Progenitor cell of endocrine pancreas (in vitro differentiated cells): ENCODE measurements at regions not wholly inside any gene's neighbourhood (a gene's known extent, or its start where the extent isn't known, plus 50 kb on each side); places are given as distances from the start of the nearest gene placed in this dataset.
"Not testable (repeated sequence)": the region's sequence is repeated elsewhere in the genome, so short reads cannot be mapped to it uniquely, and the experiment has no call there.

ENCODE experiments used
- DNase-seq: peaks from one replicate; pipeline ENCODE4 v3.0.0; 2021; ENCODE audit warnings: low spot score; ENCODE audit not compliant: unreplicated experiment
- H3K27ac Mint-ChIP-seq: 2 replicates; pipeline ENCODE4 v1.8.0; 2021; ENCODE audit warnings: mild to moderate bottlenecking, moderate library complexity, mixed read lengths
- H3K27me3 Mint-ChIP-seq: 2 replicates; pipeline ENCODE4 v1.8.0; 2021; ENCODE audit warnings: mixed read lengths
- H3K36me3 Mint-ChIP-seq: 2 replicates; pipeline ENCODE4 v1.8.0; 2022; ENCODE audit warnings: mixed read lengths; ENCODE audit not compliant: insufficient read depth
- H3K4me1 Mint-ChIP-seq: 2 replicates; pipeline ENCODE4 v1.8.0; 2021; ENCODE audit warnings: low read depth, mixed read lengths
- H3K4me3 Mint-ChIP-seq: 2 replicates; pipeline ENCODE4 v1.8.0; 2021; ENCODE audit warnings: low read depth, mild to moderate bottlenecking, moderate library complexity, mixed read lengths
- H3K9me3 Mint-ChIP-seq: 2 replicates; pipeline ENCODE4 v1.8.0; 2021; ENCODE audit warnings: low read depth, mixed read lengths
- TF ChIP-seq, protein P1 (sequence below): fragments of 200-600 bp; sonication (generic); IDR thresholded peaks from one replicate; pipeline ENCODE4 v1.5.0; 2021; ENCODE audit warnings: antibody characterized with exemption, mild to moderate bottlenecking; ENCODE audit not compliant: unreplicated experiment

DNA sequence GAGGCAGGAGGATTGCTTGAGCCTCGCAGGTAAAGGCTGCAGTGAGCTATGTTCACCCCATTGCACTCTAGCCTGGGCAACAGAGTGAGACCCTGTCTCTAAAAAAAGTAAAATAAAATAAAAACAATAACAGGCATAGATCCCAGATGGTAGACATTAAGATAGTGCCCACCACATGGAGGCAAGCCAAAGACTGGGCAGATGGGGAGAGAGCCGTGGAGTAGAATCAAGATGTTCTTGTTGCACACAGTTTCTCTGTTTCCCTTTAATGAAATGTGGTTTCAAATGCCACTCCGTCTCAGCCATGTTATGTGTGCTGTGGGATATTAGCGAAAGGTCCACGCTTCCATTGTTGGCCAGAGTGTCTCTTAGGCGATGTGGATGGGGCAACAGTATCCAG lies 63.8 kb upstream of the TBL1X start:
- DNase-seq, result no peak
- no peak overlapping the region for H3K4me3 Mint-ChIP-seq
- H3K27ac Mint-ChIP-seq, result no peak overlapping the region
- H3K9me3 Mint-ChIP-seq, result peaks cover 18% of the 10 kb centered on the region
- H3K27me3 Mint-ChIP-seq, result no peaks in the 10 kb centered on the region
- H3K36me3 Mint-ChIP-seq, result no peaks in the 10 kb centered on the region
- peaks cover 8% of the 10 kb centered on the region for H3K4me1 Mint-ChIP-seq
- TF ChIP-seq, protein P1, sequence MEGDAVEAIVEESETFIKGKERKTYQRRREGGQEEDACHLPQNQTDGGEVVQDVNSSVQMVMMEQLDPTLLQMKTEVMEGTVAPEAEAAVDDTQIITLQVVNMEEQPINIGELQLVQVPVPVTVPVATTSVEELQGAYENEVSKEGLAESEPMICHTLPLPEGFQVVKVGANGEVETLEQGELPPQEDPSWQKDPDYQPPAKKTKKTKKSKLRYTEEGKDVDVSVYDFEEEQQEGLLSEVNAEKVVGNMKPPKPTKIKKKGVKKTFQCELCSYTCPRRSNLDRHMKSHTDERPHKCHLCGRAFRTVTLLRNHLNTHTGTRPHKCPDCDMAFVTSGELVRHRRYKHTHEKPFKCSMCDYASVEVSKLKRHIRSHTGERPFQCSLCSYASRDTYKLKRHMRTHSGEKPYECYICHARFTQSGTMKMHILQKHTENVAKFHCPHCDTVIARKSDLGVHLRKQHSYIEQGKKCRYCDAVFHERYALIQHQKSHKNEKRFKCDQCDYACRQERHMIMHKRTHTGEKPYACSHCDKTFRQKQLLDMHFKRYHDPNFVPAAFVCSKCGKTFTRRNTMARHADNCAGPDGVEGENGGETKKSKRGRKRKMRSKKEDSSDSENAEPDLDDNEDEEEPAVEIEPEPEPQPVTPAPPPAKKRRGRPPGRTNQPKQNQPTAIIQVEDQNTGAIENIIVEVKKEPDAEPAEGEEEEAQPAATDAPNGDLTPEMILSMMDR, result no peak

DNA sequence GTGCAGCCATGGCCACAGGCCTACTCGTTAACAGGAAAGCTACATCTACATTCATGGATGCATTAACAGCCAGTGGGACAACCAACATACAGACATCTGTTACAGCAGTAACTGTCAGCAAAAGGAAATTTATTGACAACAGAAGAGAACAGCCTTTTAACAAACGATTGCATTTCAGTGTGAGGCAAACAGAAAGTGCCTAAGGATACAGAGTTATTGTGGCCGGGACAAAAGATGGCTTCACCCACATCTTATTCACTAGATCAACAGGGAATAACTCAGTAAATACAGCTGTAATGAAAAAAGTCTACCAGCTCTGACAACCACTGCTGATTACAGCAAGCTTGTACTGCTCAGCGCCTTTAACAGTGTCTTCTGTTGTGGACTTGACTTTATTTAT lies 61.5 kb upstream of the TBL1X start:
- Mint-ChIP-seq H3K4me1 (no peaks in the 10 kb centered on the region), H3K27ac (no peak overlapping the region), H3K27me3 (no peaks in the 10 kb centered on the region), H3K36me3 (no peaks in the 10 kb centered on the region), H3K4me3 (no peak overlapping the region), H3K9me3 (peaks cover 19% of the 10 kb centered on the region)
- TF ChIP-seq, protein P1, result no peak
- DNase-seq, result no peak

DNA sequence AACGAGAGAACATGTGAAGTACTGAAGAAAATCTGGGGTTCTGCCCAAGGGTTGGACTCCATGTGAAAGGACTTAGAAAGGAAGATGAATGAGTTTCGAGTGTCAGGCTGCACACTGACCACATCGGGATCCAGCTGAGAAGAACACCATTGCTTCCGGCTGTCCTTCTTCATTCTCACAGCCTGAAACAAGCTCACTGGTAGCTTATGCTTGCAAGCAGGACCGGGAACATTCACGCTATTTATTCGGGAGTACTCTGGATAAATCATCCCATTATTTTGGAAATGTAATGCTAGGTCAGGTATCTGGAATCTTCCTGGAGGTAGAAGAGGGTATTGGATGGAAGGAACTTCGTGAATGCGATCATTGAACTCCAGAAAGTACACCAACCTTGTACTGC lies 59.2 kb upstream of the TBL1X start:
- H3K27ac Mint-ChIP-seq, H3K27me3 Mint-ChIP-seq, H3K4me3 Mint-ChIP-seq, H3K36me3 Mint-ChIP-seq, H3K4me1 Mint-ChIP-seq: not testable (repeated sequence)
- DNase-seq, result peak; percentile 33
- peaks cover 15% of the 10 kb centered on the region for H3K9me3 Mint-ChIP-seq

DNA sequence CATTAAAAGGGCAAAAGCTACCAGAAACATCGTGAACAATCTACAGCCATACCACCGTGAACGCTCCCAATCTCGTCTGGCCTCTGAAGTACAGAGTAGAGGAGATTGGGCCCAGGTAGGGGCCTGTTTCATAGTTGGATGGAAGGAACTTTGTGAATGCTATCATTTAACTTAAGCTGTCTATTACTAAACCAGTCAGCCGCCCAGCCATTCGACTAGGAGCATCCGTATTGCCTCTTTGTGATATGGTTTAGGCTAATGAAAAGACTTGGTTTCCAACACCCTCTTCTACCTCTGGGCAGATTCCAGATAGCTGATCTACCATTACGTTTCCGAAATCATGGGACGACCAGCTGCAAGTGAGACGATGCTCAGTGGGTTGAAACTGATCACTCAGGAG lies 54.0 kb upstream of the TBL1X start:
- H3K4me3 Mint-ChIP-seq, H3K27me3 Mint-ChIP-seq, H3K27ac Mint-ChIP-seq, H3K4me1 Mint-ChIP-seq, H3K36me3 Mint-ChIP-seq: not testable (repeated sequence)
- peaks cover 17% of the 10 kb centered on the region for H3K9me3 Mint-ChIP-seq
- DNase-seq, result peak; percentile 14

DNA sequence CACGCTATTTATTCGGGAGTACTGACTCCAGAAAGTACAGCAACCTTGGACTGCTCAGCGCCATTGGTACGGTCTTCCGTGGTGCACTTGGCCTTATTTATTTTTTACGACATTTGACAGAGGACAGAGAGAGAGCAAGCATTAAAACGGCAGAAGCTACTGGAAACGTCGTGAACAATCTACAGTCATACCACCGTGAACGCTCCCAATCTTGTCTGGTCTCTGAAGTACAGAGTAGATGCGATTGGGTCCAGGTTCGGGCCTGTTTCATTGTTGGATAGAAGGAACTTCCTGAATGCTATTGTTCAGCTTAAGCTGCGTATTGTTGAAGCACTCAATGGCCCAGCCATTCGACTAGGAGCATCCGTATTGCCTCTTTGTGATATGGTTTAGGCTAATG lies 53.2 kb upstream of the TBL1X start:
- H3K9me3 Mint-ChIP-seq, result peaks cover 17% of the 10 kb centered on the region
- not testable (repeated sequence) for H3K36me3 Mint-ChIP-seq, H3K27me3 Mint-ChIP-seq, H3K4me3 Mint-ChIP-seq, H3K27ac Mint-ChIP-seq, H3K4me1 Mint-ChIP-seq
- peak; percentile 12 for DNase-seq

DNA sequence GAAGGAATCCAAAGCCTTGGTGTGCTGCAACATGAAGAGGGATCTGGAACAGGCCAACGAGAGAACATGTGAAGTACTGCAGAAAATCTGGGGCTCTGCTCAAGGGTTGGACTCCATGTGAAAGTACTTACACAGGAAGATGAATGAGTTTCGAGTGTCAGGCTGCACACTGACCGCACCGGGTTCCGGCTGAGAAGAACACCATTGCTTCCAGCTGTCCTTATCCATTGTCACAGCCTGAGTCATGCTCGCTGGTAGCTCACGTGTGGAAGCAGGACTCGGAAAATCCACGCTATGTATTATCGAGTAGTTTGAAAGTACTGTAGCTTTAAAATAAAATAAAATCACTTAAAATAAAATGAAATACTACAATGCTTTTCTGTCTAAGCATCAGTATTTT lies 50.4 kb upstream of the TBL1X start:
- peaks cover 2% of the 10 kb centered on the region for H3K27me3 Mint-ChIP-seq
- peaks cover 4% of the 10 kb centered on the region for H3K36me3 Mint-ChIP-seq
- DNase-seq, result no peak
- TF ChIP-seq, protein P1, result no peak
- H3K9me3 Mint-ChIP-seq, result peaks cover 12% of the 10 kb centered on the region
- H3K4me1 Mint-ChIP-seq, result no peaks in the 10 kb centered on the region
- no peak overlapping the region for H3K27ac Mint-ChIP-seq
- no peak overlapping the region for H3K4me3 Mint-ChIP-seq
